ENCODE measurements at regions not wholly inside any gene's neighbourhood (a gene's known extent, or its start where the extent isn't known, plus 50 kb on each side); places are given as distances from the start of the nearest gene placed in this dataset.

- no peak overlapping the region for H3K27ac ChIP-seq
- TF ChIP-seq CTCF (IDR thresholded peaks at IDR 0.05) = no peak
- DNase-seq (ENCODE audit: low spot score) = no peak
- H3K4me3 ChIP-seq = no peak overlapping the region
Observed at GRCh38 chr1:172895050-172895460, 155.7 kb downstream of the TNFSF18 start.

GRCh38 chr1:172895761-172896160, 155.0 kb downstream of the TNFSF18 start:
- no peak for TF ChIP-seq CTCF (IDR thresholded peaks at IDR 0.05)
- H3K27ac ChIP-seq = no peak overlapping the region
- H3K4me3 ChIP-seq = no peak overlapping the region
- DNase-seq (ENCODE audit: low spot score) = no peak

- Histone ChIP-seq H3K4me3 (no peak overlapping the region), H3K27ac (no peak overlapping the region)
- TF ChIP-seq CTCF (IDR thresholded peaks at IDR 0.05) = no peak
- no peak for DNase-seq (ENCODE audit: low spot score)
Observed at GRCh38 chr1:172897738-172898137, 153.0 kb downstream of the TNFSF18 start.

- no peak for TF ChIP-seq CTCF (IDR thresholded peaks at IDR 0.05)
- DNase-seq (ENCODE audit: low spot score) = no peak
Observed at GRCh38 chr1:172898866-172899265, 151.9 kb downstream of the TNFSF18 start.

GRCh38 chr1:172900376-172900997, 150.3 kb downstream of the TNFSF18 start:
- DNase-seq (ENCODE audit: low spot score) = no peak
- no peak overlapping the region for H3K27ac ChIP-seq
- H3K4me3 ChIP-seq = no peak overlapping the region
- TF ChIP-seq CTCF (IDR thresholded peaks at IDR 0.05) = no peak

More at GRCh38 chr1:172898866-172899265, 151.9 kb downstream of the TNFSF18 start:
- no peak overlapping the region for H3K4me3 ChIP-seq
- no peak overlapping the region for H3K27ac ChIP-seq

GRCh38 chr1:172902200-172902599, 148.5 kb downstream of the TNFSF18 start:
- Histone ChIP-seq H3K4me3 (no peak overlapping the region), H3K27ac (no peak overlapping the region)
- no peak for TF ChIP-seq CTCF (IDR thresholded peaks at IDR 0.05)
- DNase-seq (ENCODE audit: low spot score) = no peak

GRCh38 chr1:172902861-172903381, 147.8 kb downstream of the TNFSF18 start:
- TF ChIP-seq CTCF (IDR thresholded peaks at IDR 0.05) = no peak

More at GRCh38 chr1:172902861-172903381, 147.8 kb downstream of the TNFSF18 start:
- Histone ChIP-seq H3K27ac (no peak overlapping the region), H3K4me3 (no peak overlapping the region)
- DNase-seq (ENCODE audit: low spot score) = no peak
